Activated B cell treated with CpG ODN at 0.5 μM for 24 hours (primary cell): ENCODE measurements at regions not wholly inside any gene's neighbourhood (a gene's known extent, or its start where the extent isn't known, plus 50 kb on each side); places are given as distances from the start of the nearest gene placed in this dataset.

ENCODE experiments used
- ATAC-seq: fragments of 200-7000 bp; cut with Tn5 transposase; one replicate; pipeline ENCODE4 v1.10.0; 2021; ENCODE audit warnings: low read depth, mild to moderate bottlenecking, moderate library complexity
- CTCF ChIA-PET: fragments of 350-600 bp; sonication (Branson Sonifier 250); formaldehyde crosslinking; loops from one replicate; lab custom pipeline; 2021; ENCODE audit warnings: antibody characterized with exemption; lab: Charles Lee
- POLR2A ChIA-PET: fragments of 350-600 bp; sonication (Branson Sonifier 250); formaldehyde crosslinking; loops from one replicate; lab custom pipeline; 2021; ENCODE audit warnings: antibody characterized with exemption; lab: Charles Lee
- DNase-seq: peaks from one replicate; pipeline ENCODE4 v3.0.0; 2022
- H3K27ac Mint-ChIP-seq: one replicate; pipeline ENCODE4 v1.8.0; 2020; ENCODE audit warnings: mixed read lengths
- H3K27me3 Mint-ChIP-seq: one replicate; pipeline ENCODE4 v1.8.0; 2021; ENCODE audit warnings: mixed read lengths
- H3K36me3 Mint-ChIP-seq: one replicate; pipeline ENCODE4 v1.8.0; 2021; ENCODE audit warnings: low read depth, mixed read lengths
- H3K4me1 Mint-ChIP-seq: one replicate; pipeline ENCODE4 v1.8.0; 2021; ENCODE audit warnings: mixed read lengths
- H3K4me3 Mint-ChIP-seq: one replicate; pipeline ENCODE4 v1.8.0; 2020; ENCODE audit warnings: mild to moderate bottlenecking, mixed read lengths
- H3K9me3 Mint-ChIP-seq: one replicate; pipeline ENCODE4 v1.8.0; 2020; ENCODE audit warnings: mixed read lengths
- CTCF ChIP-seq: fragments of 200-600 bp; IDR thresholded peaks from one replicate; pipeline ENCODE4 v1.8.0; 2022; ENCODE audit warnings: antibody characterized with exemption, mild to moderate bottlenecking
- intact Hi-C: fragments of 100-400 bp; cut with micrococcal nuclease; formaldehyde crosslinking; loops from one replicate; pipeline ENCODE4 v1.15.1; 2024

- Mint-ChIP-seq H3K4me3 (no peak overlapping the region), H3K27me3 (peaks cover 1% of the 10 kb centered on the region), H3K4me1 (no peaks in the 10 kb centered on the region), H3K9me3 (peaks cover 4% of the 10 kb centered on the region), H3K27ac (no peak overlapping the region), H3K36me3 (no peaks in the 10 kb centered on the region)
- TF ChIP-seq CTCF, result no peak
- CTCF ChIA-PET, result no interaction called here
- ATAC-seq, result no peak
- no peak for DNase-seq
- intact Hi-C loops, result no loop called here
- POLR2A ChIA-PET, result no interaction called here
Measured at GRCh38 chr20:40813708-40814630, 124.9 kb upstream of the MAFB start.

DNA sequence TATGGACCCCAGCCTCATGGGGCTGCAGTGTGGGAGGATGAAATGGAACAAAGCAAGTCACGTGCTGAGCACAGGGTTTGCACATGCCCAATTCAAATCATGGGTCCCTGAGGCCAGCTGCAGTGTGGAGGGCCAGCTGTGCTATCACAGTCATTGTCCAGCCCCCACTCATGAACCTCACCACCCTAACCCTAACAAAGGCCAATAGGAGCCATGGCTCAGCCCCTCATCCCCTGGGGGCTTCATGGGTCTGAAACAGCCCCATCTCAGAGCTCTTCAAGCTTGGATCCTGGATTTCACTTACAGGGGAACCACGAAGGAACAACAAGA lies 125.6 kb upstream of the MAFB start:
- ChIA-PET POLR2A (no interaction called here), CTCF (no interaction called here)
- Mint-ChIP-seq H3K4me3 (no peak overlapping the region), H3K36me3 (no peaks in the 10 kb centered on the region), H3K27ac (no peak overlapping the region), H3K9me3 (peaks cover 4% of the 10 kb centered on the region), H3K4me1 (no peaks in the 10 kb centered on the region), H3K27me3 (peaks cover 1% of the 10 kb centered on the region)
- no peak for TF ChIP-seq CTCF
- ATAC-seq (no peak), DNase-seq (no peak)
- intact Hi-C loops, result no loop called here

- no peaks in the 10 kb centered on the region for H3K4me1 Mint-ChIP-seq
- no peak overlapping the region for H3K4me3 Mint-ChIP-seq
- peaks cover 4% of the 10 kb centered on the region for H3K9me3 Mint-ChIP-seq
- ChIA-PET CTCF (no interaction called here), POLR2A (no interaction called here)
- DNase-seq, result no peak
- peaks cover 1% of the 10 kb centered on the region for H3K27me3 Mint-ChIP-seq
- H3K36me3 Mint-ChIP-seq, result no peaks in the 10 kb centered on the region
- no peak for TF ChIP-seq CTCF
- no peak for ATAC-seq
- H3K27ac Mint-ChIP-seq, result no peak overlapping the region
- intact Hi-C loops, result no loop called here
Measured at GRCh38 chr20:40815156-40816038, 126.4 kb upstream of the MAFB start.

- no peak for TF ChIP-seq CTCF
- H3K4me3 Mint-ChIP-seq, result no peak overlapping the region
- peaks cover 4% of the 10 kb centered on the region for H3K9me3 Mint-ChIP-seq
- ChIA-PET POLR2A (no interaction called here), CTCF (no interaction called here)
- H3K36me3 Mint-ChIP-seq, result no peaks in the 10 kb centered on the region
- intact Hi-C loops, result no loop called here
- no peak for ATAC-seq
- H3K4me1 Mint-ChIP-seq, result no peaks in the 10 kb centered on the region
- H3K27ac Mint-ChIP-seq, result no peak overlapping the region
- peaks cover 6% of the 10 kb centered on the region for H3K27me3 Mint-ChIP-seq
- no peak for DNase-seq
Measured at GRCh38 chr20:40816039-40816352, 127.0 kb upstream of the MAFB start.

DNA sequence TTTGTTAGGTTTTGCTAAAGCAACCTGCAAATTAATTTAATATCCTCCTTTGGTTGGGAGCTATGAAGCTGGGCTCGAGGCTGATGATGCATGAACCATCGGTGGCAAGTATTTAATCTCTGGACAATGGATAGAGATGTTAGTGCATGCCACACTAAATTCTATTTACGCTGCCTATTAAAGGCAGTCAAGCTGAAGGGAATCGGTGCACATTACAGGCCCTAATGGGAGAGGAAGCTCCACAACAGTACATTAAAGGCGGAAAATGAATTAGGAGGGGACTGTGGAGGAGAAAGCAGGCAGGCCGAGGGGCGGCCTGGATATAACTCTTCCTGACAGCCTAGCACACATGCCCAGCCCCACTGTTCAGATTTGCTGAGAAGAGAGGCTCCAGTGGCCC lies 132.4 kb upstream of the MAFB start:
- Mint-ChIP-seq H3K9me3 (peaks cover 8% of the 10 kb centered on the region), H3K4me1 (no peaks in the 10 kb centered on the region), H3K4me3 (no peak overlapping the region), H3K36me3 (no peaks in the 10 kb centered on the region), H3K27ac (no peak overlapping the region), H3K27me3 (peaks cover 13% of the 10 kb centered on the region)
- intact Hi-C loops, result no loop called here
- no peak for TF ChIP-seq CTCF
- ATAC-seq (no peak), DNase-seq (no peak)
- ChIA-PET POLR2A (no interaction called here), CTCF (no interaction called here)
